HUES6 (cell line): ENCODE measurements at regions not wholly inside any gene's neighbourhood (a gene's known extent, or its start where the extent isn't known, plus 50 kb on each side); places are given as distances from the start of the nearest gene placed in this dataset.

Source experiments
- H3K27ac ChIP-seq: 2 replicates; pipeline ENCODE4 v1.7.0; 2013; ENCODE audit warnings: low read depth, mild to moderate bottlenecking, low read length, inconsistent platforms
- H3K27me3 ChIP-seq: 2 replicates; pipeline ENCODE4 v1.6.1; 2013; ENCODE audit warnings: low read length; ENCODE audit not compliant: control insufficient read depth, insufficient read depth
- H3K36me3 ChIP-seq: 2 replicates; pipeline ENCODE4 v1.6.1; 2013; ENCODE audit warnings: low read length; ENCODE audit not compliant: control insufficient read depth, insufficient read depth
- H3K4me1 ChIP-seq: 2 replicates; pipeline ENCODE4 v1.6.1; 2013; ENCODE audit warnings: low read length; ENCODE audit not compliant: control insufficient read depth, insufficient read depth
- H3K4me3 ChIP-seq: 2 replicates; pipeline ENCODE4 v1.5.1; 2013; ENCODE audit warnings: low read depth, low read length
- H3K9ac ChIP-seq: one replicate; pipeline ENCODE4 v1.6.1; 2013; ENCODE audit warnings: mild to moderate bottlenecking, low read length
- H3K9me3 ChIP-seq: 2 replicates; pipeline ENCODE4 v1.6.1; 2013; ENCODE audit warnings: low read depth, low read length; ENCODE audit not compliant: control insufficient read depth, insufficient read depth

DNA sequence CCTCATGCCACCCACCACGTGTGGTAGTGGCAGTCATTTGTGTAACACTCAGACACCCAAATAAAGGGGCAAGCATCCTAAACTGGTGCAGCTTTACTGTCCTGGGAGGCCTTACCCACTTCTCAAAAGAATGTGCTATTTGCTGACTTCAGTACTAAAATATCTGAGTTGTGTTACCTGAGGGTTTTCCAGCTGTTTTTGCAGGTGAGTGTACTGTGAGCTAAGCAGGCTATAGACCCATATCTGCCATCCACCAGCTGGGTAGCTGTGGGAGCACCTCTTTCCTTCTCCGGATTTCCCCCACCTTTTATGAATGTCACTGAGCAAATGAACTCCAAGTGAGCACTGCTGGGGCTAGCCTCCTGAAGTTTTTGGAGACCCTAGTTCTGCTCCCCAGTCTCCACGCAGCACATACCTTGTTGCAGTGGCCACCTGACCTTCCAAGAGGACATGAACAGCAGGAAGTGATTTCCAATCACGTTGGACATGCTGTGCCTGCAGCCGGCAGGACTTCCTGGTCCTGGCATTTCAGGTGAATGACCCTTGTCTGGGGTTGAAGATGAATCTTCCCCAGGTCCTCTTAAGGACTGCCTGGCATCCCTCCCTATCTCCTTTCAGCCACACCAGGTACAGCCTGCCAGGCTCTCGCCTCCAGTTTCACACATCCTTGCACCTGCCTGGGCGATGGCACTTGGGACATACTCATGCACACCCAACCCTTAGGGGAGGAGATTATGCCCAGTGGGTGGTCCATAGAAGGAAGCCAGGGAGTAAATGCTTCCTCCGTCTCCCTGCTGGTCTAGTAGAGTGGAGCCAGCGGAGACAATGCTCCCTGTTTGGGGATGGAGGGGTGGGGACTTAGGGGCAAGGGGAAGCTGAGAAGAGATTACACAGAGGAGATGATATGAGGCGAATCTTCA is 109.5 kb upstream of the SPATA13 start:
- H3K4me3 ChIP-seq: no peak overlapping the region
- H3K4me1 ChIP-seq: peaks cover 26% of the 10 kb centered on the region
- no peak overlapping the region for H3K9ac ChIP-seq
- H3K36me3 ChIP-seq: no peaks in the 10 kb centered on the region
- H3K9me3 ChIP-seq: peaks cover 10% of the 10 kb centered on the region
- no peaks in the 10 kb centered on the region for H3K27me3 ChIP-seq
- H3K27ac ChIP-seq: no peak overlapping the region

DNA sequence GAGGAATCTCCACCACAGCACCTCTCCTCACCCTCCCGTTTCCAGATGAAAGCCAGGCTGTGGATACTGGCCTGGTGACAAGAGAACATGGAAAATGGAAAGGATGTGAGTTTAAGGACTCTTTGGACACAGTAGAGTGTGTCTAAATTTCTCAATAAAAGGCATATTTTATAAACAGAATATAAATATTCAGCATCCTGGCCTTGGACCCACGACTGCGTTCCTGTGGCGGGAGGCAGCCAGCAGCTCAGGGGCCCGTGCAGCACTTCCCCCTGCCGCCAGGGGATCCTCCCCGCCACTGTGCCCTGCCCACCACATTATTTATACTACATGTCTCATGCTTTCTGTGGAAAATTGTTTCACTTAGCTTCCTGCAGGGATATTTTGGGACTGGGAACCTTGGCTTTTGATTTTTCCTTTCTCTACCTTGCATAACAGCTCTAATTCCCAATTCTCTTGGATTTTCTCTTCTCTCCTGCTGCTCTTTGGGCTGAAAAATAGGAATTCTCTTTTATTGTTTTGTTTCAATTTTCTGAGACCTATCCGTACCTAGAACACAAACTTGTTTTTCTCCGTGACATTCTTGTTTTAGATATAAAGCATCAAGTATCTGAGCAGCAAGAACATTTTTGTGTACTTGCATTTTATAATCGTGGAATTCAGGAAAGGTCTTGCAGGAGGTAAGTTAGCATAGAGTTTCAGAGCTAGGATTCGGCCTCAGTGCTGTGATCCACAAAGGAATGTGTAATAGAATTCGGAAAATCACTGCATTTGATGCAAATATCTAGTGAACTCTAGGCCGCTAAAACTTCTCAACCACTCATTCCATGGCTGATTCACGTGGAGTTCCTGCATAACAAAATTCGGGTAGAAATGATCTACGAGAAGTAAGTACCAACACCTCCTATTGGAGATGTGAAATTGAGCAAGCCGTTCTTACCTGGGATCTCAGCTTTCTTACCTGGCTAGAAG is 107.7 kb upstream of the SPATA13 start:
- Histone ChIP-seq H3K4me3 (no peak overlapping the region), H3K4me1 (peaks cover 23% of the 10 kb centered on the region), H3K9ac (no peak overlapping the region), H3K36me3 (no peaks in the 10 kb centered on the region), H3K27ac (no peak overlapping the region), H3K9me3 (no peaks in the 10 kb centered on the region), H3K27me3 (no peaks in the 10 kb centered on the region)

DNA sequence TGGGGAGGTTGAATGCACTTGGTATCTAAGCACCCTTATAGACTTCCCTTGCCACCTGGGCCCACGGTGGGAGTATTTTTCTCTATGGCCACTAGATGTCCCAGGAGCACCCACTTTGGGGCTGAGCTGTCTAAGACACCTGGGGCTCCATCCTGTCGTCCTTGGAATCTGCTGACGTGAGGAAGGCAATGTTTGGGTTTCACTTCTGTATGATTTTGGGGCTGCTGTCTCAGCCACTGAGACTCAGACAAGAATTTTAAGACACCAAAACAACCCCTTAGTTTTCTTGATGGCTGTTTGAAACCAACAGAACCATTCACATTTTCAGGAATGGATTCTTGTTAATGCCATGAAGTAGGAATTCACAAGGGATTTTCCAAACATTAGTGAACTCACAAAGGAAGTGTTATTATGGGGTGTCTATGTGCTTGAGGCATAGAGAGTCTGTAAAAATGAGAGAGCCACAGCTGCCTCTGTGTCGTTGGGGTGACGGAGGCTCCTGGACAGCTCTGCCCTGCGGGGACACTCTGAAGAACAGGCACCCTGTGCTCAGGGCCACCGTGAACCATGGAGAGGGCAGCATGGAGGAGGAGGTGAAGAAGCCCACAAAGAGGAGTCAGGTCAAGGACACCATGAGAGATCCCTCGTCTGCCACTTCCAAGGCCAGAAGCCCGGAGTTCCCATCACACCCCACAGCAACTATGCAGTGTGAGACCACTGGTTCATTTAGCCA is 106.8 kb upstream of the SPATA13 start:
- no peak overlapping the region for H3K27ac ChIP-seq
- no peaks in the 10 kb centered on the region for H3K27me3 ChIP-seq
- no peaks in the 10 kb centered on the region for H3K36me3 ChIP-seq
- no peak overlapping the region for H3K4me3 ChIP-seq
- H3K9ac ChIP-seq: no peak overlapping the region
- H3K4me1 ChIP-seq: peaks cover 22% of the 10 kb centered on the region
- no peaks in the 10 kb centered on the region for H3K9me3 ChIP-seq

DNA sequence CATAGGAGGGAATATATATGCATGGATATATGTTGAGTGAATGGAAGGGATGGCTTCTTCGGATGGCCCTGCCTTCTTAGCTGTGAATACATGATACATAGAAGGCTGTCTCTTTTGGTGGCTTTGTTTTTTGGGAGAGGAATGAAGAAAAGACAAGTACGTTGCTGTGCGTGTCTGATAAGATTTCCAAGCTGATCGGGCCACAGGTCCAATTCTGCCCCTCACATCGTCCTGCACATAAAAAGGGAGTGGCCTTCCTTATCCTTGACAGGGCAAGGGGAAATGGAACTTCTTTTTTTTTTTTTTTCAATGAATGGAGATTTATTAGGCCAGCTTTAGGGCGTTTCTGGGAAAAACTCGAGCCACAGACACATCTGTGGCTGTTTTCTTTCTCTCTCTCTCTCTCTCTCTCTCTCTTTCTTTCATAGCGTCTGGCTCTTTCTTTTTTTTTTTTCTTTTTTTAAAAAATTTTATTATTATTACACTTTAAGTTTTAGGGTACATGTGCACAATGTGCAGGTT is 103.8 kb upstream of the SPATA13 start:
- peaks cover 19% of the 10 kb centered on the region for H3K4me1 ChIP-seq
- no peak overlapping the region for H3K27ac ChIP-seq
- no peaks in the 10 kb centered on the region for H3K36me3 ChIP-seq
- H3K9ac ChIP-seq: no peak overlapping the region
- H3K27me3 ChIP-seq: no peaks in the 10 kb centered on the region
- H3K4me3 ChIP-seq: no peak overlapping the region
- H3K9me3 ChIP-seq: no peaks in the 10 kb centered on the region

DNA sequence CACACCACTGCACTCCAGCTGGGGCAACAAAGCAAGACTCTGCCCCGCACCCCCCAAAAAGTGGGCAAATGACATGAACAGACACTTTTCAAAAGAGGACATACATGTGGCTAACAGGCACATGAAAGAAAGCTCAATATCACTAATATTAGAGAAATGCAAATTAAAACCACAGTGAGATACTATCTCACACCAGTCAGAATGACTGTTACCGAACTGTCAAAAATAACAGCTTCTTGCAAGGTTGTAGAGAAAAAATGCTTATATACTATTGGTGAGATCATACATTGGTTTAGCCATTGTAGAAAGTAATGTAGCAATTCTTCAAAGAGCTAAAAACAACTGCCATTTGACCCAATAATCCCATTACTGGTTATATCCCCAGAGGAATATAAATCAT is 99.5 kb upstream of the SPATA13 start:
- H3K4me1 ChIP-seq: peaks cover 9% of the 10 kb centered on the region

DNA sequence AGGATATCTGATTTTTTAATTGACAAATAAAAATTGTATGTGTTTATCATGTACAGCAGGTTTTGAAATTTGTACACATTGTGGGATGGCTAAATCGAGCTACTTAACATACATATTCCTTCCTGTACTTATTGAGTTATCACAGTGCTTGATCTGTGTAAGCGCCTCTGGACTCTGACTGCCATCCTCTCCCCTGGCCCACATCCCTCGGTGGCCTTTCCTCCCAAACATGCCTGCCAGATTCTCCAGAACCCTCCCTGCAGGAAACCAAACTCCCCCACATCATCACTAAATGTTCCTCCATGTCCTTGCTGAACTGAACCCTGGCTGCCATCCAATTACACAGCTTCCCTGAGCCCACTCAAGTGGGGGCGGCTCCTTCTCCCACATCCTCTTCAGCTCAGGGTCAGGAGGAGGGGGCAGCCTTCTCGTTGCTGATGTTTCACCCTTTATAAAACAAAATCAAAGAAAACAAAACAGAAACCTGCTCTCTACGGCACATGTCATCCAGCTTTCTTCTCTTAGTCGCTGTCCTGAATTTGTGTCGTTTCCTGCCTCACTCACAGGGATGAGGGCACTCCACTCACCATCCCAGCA is 97.1 kb upstream of the SPATA13 start:
- H3K9ac ChIP-seq: no peak overlapping the region
- H3K36me3 ChIP-seq: no peaks in the 10 kb centered on the region
- no peak overlapping the region for H3K27ac ChIP-seq
- H3K4me1 ChIP-seq: peaks cover 22% of the 10 kb centered on the region
- H3K27me3 ChIP-seq: no peaks in the 10 kb centered on the region
- no peaks in the 10 kb centered on the region for H3K9me3 ChIP-seq
- H3K4me3 ChIP-seq: no peak overlapping the region

More for the DNA sequence above, 99.5 kb upstream of the SPATA13 start:
- Histone ChIP-seq H3K9me3 (no peaks in the 10 kb centered on the region), H3K27ac (no peak overlapping the region), H3K36me3 (no peaks in the 10 kb centered on the region), H3K27me3 (no peaks in the 10 kb centered on the region), H3K4me3 (no peak overlapping the region), H3K9ac (no peak overlapping the region)

DNA sequence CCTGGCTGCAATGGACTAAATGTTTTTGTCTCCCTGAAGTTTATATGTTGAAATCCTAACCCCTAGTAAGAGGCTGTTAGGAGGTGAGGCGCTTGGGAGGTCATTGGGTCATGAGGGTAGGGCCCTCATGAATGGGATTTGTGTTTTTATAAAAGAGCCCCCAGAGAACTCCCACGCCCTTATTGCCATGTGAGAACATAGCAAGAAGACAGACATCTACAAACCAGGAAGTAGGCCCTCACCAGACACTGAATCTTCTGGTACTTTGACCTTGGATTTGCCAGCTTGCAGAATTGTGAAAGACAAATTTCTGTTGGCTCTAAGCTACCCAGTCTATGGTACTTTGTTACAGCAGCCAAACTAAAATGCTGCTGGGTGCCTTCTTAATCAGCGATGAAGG is 96.1 kb upstream of the SPATA13 start:
- Histone ChIP-seq H3K9me3 (no peaks in the 10 kb centered on the region), H3K9ac (no peak overlapping the region), H3K4me3 (no peak overlapping the region), H3K36me3 (no peaks in the 10 kb centered on the region), H3K27ac (no peak overlapping the region), H3K27me3 (no peaks in the 10 kb centered on the region), H3K4me1 (peaks cover 18% of the 10 kb centered on the region)

DNA sequence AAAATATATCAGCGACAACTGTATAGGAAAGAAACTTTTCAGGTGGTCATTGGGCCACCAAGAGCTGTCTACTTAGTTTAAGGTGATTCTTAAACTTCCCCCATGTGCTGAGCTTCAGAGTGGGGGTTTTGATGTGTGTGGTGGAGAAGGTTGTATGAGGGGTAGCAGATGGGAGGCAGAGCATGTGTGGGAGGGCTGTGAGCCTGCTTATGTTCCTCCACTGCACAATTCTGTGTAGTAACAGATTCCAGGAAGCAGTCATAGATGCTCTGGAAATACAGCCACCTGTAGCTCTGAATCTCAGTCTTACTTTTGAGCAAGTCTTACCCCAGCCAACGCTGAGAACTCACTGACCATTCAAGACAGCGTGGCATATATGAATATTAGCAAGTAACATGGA is 95.3 kb upstream of the SPATA13 start:
- H3K27ac ChIP-seq: no peak overlapping the region
- H3K9ac ChIP-seq: no peak overlapping the region
- peaks cover 14% of the 10 kb centered on the region for H3K4me1 ChIP-seq
- H3K9me3 ChIP-seq: no peaks in the 10 kb centered on the region
- no peaks in the 10 kb centered on the region for H3K27me3 ChIP-seq
- no peak overlapping the region for H3K4me3 ChIP-seq
- H3K36me3 ChIP-seq: no peaks in the 10 kb centered on the region

DNA sequence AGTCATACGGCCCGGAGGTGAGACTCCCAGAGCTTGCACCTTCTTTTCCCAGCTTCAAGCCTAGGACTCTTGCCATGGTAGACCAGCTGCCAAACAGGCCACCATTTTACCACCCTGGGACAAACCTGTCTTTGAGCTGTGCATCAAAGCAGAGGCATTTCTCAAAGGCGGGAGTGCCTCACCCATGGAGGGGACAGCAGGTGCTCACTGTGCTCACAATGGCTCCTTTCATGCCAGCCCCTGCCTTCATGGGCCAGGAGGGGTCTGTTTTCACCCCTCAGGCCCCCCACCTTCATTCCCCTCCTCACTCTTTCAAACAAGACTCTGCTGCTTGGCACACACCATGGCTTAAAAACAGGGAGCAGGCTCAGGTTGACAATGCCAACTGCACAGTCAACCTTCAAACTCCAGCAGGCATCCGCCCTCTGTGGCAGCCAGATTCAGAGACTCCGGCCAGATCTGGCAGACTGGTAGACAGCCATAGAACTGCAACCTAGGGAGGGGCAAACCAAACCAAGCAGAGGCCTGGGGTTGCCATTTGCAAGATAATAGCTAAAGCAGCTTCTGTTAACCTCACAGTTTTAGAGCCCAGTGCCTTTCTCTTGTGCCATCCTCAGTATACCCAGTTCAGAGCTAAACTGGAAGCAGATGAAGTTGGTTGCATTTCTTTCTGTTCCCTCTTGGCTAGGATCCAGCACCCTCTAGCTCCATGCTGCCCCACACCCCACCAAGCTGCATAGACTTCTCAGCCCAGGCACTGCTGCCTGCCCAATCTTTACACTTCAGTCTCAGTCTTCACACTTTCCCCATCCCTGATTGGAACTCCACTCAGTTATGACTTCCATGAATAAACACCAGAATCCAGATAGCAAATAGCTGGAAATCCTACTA is 93.9 kb upstream of the SPATA13 start:
- H3K9me3 ChIP-seq: no peaks in the 10 kb centered on the region
- no peak overlapping the region for H3K9ac ChIP-seq
- H3K4me1 ChIP-seq: peaks cover 14% of the 10 kb centered on the region
- H3K27me3 ChIP-seq: no peaks in the 10 kb centered on the region
- no peak overlapping the region for H3K27ac ChIP-seq
- no peak overlapping the region for H3K4me3 ChIP-seq
- no peaks in the 10 kb centered on the region for H3K36me3 ChIP-seq
